ENCODE measurements at regions not wholly inside any gene's neighbourhood (a gene's known extent, or its start where the extent isn't known, plus 50 kb on each side); places are given as distances from the start of the nearest gene placed in this dataset.

DNA sequence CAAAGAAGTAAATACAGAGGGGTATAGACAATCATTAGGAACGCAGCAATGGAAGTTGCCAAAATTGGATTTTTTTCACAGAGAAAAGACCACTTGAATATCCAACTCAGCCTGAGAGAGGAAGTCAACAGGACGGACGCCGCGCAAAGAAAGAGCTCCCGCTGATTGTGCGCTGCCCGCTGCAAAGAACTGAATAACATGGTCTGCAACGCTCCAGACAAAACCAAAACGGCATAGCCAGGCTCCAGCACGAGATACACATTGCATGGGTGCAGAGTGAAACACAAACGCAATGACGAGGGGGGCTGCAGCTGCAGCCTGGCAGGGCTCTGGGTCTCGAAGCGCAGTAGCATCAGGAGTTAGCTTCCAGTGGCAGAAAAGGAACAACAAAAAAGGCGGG is 113.9 kb upstream of the MGMT start:
- Histone ChIP-seq H3K27ac (ENCODE audit: extremely low read length, insufficient read depth, low read length) (no peak overlapping the region), H3K4me3 (replicated peaks in 1 of 3; ENCODE audit: insufficient read depth in 1 of 3, low read depth in 2 of 3, low read length in 3 of 3) (no peak overlapping the region), H3K79me2 (ENCODE audit: insufficient read depth, low read length) (no peaks in the 10 kb centered on the region), H3K36me3 (replicated peaks in 1 of 2; ENCODE audit: control insufficient read depth in 1 of 2, insufficient read depth in 2 of 2, low read length in 2 of 2) (no peaks in the 10 kb centered on the region), H3K27me3 (ENCODE audit: control insufficient read depth in 1 of 2, insufficient read depth in 2 of 2, low read length in 2 of 2) (peaks cover 0 to 15% of the 10 kb centered on the region in 2 experiments; a peak in 3 of 5 replicates), H3K9ac (ENCODE audit: insufficient read depth, low read depth, low read length) (no peak overlapping the region), H3K9me3 (ENCODE audit: low read length) (peaks cover 18% of the 10 kb centered on the region), H4K20me1 (ENCODE audit: insufficient read depth, low read length) (no peaks in the 10 kb centered on the region), H3K4me1 (ENCODE audit: insufficient read depth, low read length) (no peaks in the 10 kb centered on the region), H2AFZ (ENCODE audit: low read length) (no peak overlapping the region), H3K4me2 (ENCODE audit: low read depth, low read length) (no peak overlapping the region)
- in situ Hi-C loops (cut with HindIII; ENCODE audit: extremely low pct_ligation_motif_present, low pct_unique_long_range_greater_than_20kb), result no loop called here
- no peak for DNase-seq (ENCODE audit: low spot score)
- no peak for ATAC-seq
- POLR2A ChIA-PET, result no interaction called here
- no peak for FAIRE-seq
- CTCF ChIA-PET (ENCODE audit: low intra/inter-chr PET ratio, low total read pairs), result no interaction called here
- WGBS (ENCODE audit: low lambda C conversion rate), result 59% methylated on average over 16 of the region's 16 CpGs
- no TSS peak for BruUV-seq (replicated peaks)
- intact Hi-C loops (cut with micrococcal nuclease; ENCODE audit: unreplicated experiment), result no loop called here
- TF ChIP-seq KLF13 (CRISPR knock-in tag; IDR thresholded peaks at IDR 0.05) (no peak), ZNF773 (CRISPR knock-in tag; IDR thresholded peaks at IDR 0.05; ENCODE audit: borderline replicate concordance) (no peak), HOXA7 (CRISPR knock-in tag; IDR thresholded peaks at IDR 0.05) (no peak), NCOR1 (IDR thresholded peaks at IDR 0.05; ENCODE audit: borderline replicate concordance, low read length) (no peak), MBNL3 (CRISPR knock-in tag; conservative IDR thresholded peaks at IDR 0.05) (no peak), ZNF883 (CRISPR knock-in tag; IDR thresholded peaks at IDR 0.05; ENCODE audit: not compliant biosample characterization) (no peak)
- TF ChIP-seq, protein P1, sequence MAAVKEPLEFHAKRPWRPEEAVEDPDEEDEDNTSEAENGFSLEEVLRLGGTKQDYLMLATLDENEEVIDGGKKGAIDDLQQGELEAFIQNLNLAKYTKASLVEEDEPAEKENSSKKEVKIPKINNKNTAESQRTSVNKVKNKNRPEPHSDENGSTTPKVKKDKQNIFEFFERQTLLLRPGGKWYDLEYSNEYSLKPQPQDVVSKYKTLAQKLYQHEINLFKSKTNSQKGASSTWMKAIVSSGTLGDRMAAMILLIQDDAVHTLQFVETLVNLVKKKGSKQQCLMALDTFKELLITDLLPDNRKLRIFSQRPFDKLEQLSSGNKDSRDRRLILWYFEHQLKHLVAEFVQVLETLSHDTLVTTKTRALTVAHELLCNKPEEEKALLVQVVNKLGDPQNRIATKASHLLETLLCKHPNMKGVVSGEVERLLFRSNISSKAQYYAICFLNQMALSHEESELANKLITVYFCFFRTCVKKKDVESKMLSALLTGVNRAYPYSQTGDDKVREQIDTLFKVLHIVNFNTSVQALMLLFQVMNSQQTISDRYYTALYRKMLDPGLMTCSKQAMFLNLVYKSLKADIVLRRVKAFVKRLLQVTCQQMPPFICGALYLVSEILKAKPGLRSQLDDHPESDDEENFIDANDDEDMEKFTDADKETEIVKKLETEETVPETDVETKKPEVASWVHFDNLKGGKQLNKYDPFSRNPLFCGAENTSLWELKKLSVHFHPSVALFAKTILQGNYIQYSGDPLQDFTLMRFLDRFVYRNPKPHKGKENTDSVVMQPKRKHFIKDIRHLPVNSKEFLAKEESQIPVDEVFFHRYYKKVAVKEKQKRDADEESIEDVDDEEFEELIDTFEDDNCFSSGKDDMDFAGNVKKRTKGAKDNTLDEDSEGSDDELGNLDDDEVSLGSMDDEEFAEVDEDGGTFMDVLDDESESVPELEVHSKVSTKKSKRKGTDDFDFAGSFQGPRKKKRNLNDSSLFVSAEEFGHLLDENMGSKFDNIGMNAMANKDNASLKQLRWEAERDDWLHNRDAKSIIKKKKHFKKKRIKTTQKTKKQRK (IDR thresholded peaks at IDR 0.05; ENCODE audit: low read length), result no peak
- TF ChIP-seq, protein P2, sequence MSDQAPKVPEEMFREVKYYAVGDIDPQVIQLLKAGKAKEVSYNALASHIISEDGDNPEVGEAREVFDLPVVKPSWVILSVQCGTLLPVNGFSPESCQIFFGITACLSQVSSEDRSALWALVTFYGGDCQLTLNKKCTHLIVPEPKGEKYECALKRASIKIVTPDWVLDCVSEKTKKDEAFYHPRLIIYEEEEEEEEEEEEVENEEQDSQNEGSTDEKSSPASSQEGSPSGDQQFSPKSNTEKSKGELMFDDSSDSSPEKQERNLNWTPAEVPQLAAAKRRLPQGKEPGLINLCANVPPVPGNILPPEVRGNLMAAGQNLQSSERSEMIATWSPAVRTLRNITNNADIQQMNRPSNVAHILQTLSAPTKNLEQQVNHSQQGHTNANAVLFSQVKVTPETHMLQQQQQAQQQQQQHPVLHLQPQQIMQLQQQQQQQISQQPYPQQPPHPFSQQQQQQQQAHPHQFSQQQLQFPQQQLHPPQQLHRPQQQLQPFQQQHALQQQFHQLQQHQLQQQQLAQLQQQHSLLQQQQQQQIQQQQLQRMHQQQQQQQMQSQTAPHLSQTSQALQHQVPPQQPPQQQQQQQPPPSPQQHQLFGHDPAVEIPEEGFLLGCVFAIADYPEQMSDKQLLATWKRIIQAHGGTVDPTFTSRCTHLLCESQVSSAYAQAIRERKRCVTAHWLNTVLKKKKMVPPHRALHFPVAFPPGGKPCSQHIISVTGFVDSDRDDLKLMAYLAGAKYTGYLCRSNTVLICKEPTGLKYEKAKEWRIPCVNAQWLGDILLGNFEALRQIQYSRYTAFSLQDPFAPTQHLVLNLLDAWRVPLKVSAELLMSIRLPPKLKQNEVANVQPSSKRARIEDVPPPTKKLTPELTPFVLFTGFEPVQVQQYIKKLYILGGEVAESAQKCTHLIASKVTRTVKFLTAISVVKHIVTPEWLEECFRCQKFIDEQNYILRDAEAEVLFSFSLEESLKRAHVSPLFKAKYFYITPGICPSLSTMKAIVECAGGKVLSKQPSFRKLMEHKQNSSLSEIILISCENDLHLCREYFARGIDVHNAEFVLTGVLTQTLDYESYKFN (CRISPR knock-in tag; conservative IDR thresholded peaks at IDR 0.05), result no peak
- TF ChIP-seq, protein P3, sequence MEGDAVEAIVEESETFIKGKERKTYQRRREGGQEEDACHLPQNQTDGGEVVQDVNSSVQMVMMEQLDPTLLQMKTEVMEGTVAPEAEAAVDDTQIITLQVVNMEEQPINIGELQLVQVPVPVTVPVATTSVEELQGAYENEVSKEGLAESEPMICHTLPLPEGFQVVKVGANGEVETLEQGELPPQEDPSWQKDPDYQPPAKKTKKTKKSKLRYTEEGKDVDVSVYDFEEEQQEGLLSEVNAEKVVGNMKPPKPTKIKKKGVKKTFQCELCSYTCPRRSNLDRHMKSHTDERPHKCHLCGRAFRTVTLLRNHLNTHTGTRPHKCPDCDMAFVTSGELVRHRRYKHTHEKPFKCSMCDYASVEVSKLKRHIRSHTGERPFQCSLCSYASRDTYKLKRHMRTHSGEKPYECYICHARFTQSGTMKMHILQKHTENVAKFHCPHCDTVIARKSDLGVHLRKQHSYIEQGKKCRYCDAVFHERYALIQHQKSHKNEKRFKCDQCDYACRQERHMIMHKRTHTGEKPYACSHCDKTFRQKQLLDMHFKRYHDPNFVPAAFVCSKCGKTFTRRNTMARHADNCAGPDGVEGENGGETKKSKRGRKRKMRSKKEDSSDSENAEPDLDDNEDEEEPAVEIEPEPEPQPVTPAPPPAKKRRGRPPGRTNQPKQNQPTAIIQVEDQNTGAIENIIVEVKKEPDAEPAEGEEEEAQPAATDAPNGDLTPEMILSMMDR (CRISPR knock-in tag; IDR thresholded peaks at IDR 0.05), result no peak
- TF ChIP-seq, protein P4, sequence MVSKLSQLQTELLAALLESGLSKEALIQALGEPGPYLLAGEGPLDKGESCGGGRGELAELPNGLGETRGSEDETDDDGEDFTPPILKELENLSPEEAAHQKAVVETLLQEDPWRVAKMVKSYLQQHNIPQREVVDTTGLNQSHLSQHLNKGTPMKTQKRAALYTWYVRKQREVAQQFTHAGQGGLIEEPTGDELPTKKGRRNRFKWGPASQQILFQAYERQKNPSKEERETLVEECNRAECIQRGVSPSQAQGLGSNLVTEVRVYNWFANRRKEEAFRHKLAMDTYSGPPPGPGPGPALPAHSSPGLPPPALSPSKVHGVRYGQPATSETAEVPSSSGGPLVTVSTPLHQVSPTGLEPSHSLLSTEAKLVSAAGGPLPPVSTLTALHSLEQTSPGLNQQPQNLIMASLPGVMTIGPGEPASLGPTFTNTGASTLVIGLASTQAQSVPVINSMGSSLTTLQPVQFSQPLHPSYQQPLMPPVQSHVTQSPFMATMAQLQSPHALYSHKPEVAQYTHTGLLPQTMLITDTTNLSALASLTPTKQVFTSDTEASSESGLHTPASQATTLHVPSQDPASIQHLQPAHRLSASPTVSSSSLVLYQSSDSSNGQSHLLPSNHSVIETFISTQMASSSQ (IDR thresholded peaks at IDR 0.05; ENCODE audit: low read depth), result no peak
- TF ChIP-seq, protein P4 (CRISPR knock-in tag; IDR thresholded peaks at IDR 0.05; ENCODE audit: borderline replicate concordance), result no peak

Data from HepG2 (cell line).